ENCODE measurements at regions not wholly inside any gene's neighbourhood (a gene's known extent, or its start where the extent isn't known, plus 50 kb on each side); places are given as distances from the start of the nearest gene placed in this dataset.

- CTCF ChIA-PET, result no interaction called here
- Mint-ChIP-seq H3K27ac (no peak overlapping the region), H3K4me1 (peaks cover 7% of the 10 kb centered on the region; the same call in 1 of the 2 replicates), H3K36me3 (no peaks in the 10 kb centered on the region), H3K27me3 (ENCODE audit: low read depth) (no peaks in the 10 kb centered on the region), H3K9me3 (no peaks in the 10 kb centered on the region), H3K4me3 (no peak overlapping the region)
- POLR2A ChIA-PET, result no interaction called here
- ATAC-seq (no peak), DNase-seq (ENCODE audit: low spot score) (no peak)
- no peak for TF ChIP-seq TEAD4 (CRISPR knock-in tag; IDR thresholded peaks at IDR 0.05)
- TF ChIP-seq NR3C1 (CRISPR knock-in tag; conservative IDR thresholded peaks at IDR 0.05; ENCODE audit: low read depth), result no peak
- no peak for TF ChIP-seq FOXJ3 (CRISPR knock-in tag; IDR thresholded peaks at IDR 0.05; ENCODE audit: borderline replicate concordance)
- no peak for TF ChIP-seq ZNF219 (CRISPR knock-in tag; IDR thresholded peaks at IDR 0.05; ENCODE audit: borderline replicate concordance)
- no peak for TF ChIP-seq ETV6 (CRISPR knock-in tag; IDR thresholded peaks at IDR 0.05)
- no peak for TF ChIP-seq SMAD4 (CRISPR knock-in tag; IDR thresholded peaks at IDR 0.05)
- TF ChIP-seq NFE2L1 (CRISPR knock-in tag; IDR thresholded peaks at IDR 0.05), result no peak
- no peak for TF ChIP-seq ZNF232 (CRISPR knock-in tag; IDR thresholded peaks at IDR 0.05)
- TF ChIP-seq GRHL2 (CRISPR knock-in tag; IDR thresholded peaks at IDR 0.05; ENCODE audit: insufficient replicate concordance, severe bottlenecking), result no peak
- TF ChIP-seq MLX (CRISPR knock-in tag; IDR thresholded peaks at IDR 0.05), result no peak
- no peak for TF ChIP-seq TP53 (CRISPR knock-in tag; IDR thresholded peaks at IDR 0.05)
Measured at GRCh38 chr14:82445810-82446570, 912.3 kb upstream of the SEL1L start.

- Mint-ChIP-seq H3K36me3 (peaks cover 7% of the 10 kb centered on the region), H3K9me3 (peaks cover 8% of the 10 kb centered on the region), H3K27ac (no peak overlapping the region), H3K27me3 (ENCODE audit: low read depth) (no peaks in the 10 kb centered on the region), H3K4me1 (peaks cover 19% of the 10 kb centered on the region), H3K4me3 (no peak overlapping the region)
- ATAC-seq, result peak; percentile 58
- CTCF ChIA-PET, result interaction anchor here (0.7 kb wide), 1 partner anchor 141 kb away, joined by 3 read pairs; no protein-coding TSS in a partner anchor
- POLR2A ChIA-PET, result no interaction called here
- no peak for TF ChIP-seq E2F1 (CRISPR knock-in tag; IDR thresholded peaks at IDR 0.05)
- no peak for TF ChIP-seq IRF2 (CRISPR knock-in tag; IDR thresholded peaks at IDR 0.05; ENCODE audit: borderline replicate concordance, low read depth)
- TF ChIP-seq ZNF416 (CRISPR knock-in tag; IDR thresholded peaks at IDR 0.05), result no peak
- TF ChIP-seq FOXP4 (CRISPR knock-in tag; IDR thresholded peaks at IDR 0.05), result no peak
- no peak for TF ChIP-seq EMX1 (CRISPR knock-in tag; IDR thresholded peaks at IDR 0.05)
- no peak for TF ChIP-seq RORB (CRISPR knock-in tag; IDR thresholded peaks at IDR 0.05)
- TF ChIP-seq ZMAT4 (CRISPR knock-in tag; IDR thresholded peaks at IDR 0.05), result no peak
- no peak for TF ChIP-seq ZNF396 (CRISPR knock-in tag; IDR thresholded peaks at IDR 0.05; ENCODE audit: borderline replicate concordance)
- TF ChIP-seq NR3C1 (CRISPR knock-in tag; conservative IDR thresholded peaks at IDR 0.05; ENCODE audit: low read depth), result no peak
- DNase-seq (ENCODE audit: low spot score), result no peak
Measured at GRCh38 chr14:82447586-82447985, 913.9 kb upstream of the SEL1L start.

GRCh38 chr14:82449926-82450468 is 916.3 kb upstream of the SEL1L start:
- peaks cover 12% of the 10 kb centered on the region for H3K9me3 Mint-ChIP-seq
- POLR2A ChIA-PET, result no interaction called here
- H3K27me3 Mint-ChIP-seq (ENCODE audit: low read depth), result no peaks in the 10 kb centered on the region

More at GRCh38 chr14:82449926-82450468, 916.3 kb upstream of the SEL1L start:
- Mint-ChIP-seq H3K36me3 (peaks cover 7% of the 10 kb centered on the region), H3K4me1 (peaks cover 23% of the 10 kb centered on the region), H3K27ac (no peak overlapping the region), H3K4me3 (no peak overlapping the region)
- ATAC-seq, result no peak
- no peak for DNase-seq (ENCODE audit: low spot score)
- CTCF ChIA-PET, result no interaction called here
- no peak for TF ChIP-seq KAT7 (CRISPR knock-in tag; IDR thresholded peaks at IDR 0.05; ENCODE audit: borderline replicate concordance)
- TF ChIP-seq RORB (CRISPR knock-in tag; IDR thresholded peaks at IDR 0.05), result no peak

Measured in WTC11 (cell line).